Neural progenitor cell (in vitro differentiated cells): ENCODE measurements at regions not wholly inside any gene's neighbourhood (a gene's known extent, or its start where the extent isn't known, plus 50 kb on each side); places are given as distances from the start of the nearest gene placed in this dataset.

Experiments
- DNase-seq: peaks from one replicate; pipeline ENCODE4 v3.0.0-alpha.2; 2016; ENCODE audit warnings: low spot score
- H2AFZ ChIP-seq: fragments of 200-600 bp; sonication (generic); replicated peaks from 2 replicates; pipeline ENCODE4 v1.6.1; 2016; ENCODE audit warnings: antibody characterized with exemption
- H3F3A ChIP-seq: fragments of 200-600 bp; sonication (generic); 2 replicates; pipeline ENCODE4 v1.6.1; 2016; ENCODE audit warnings: antibody characterized with exemption, low read depth
- H3K27ac ChIP-seq: fragments of 200-600 bp; sonication (generic); 2 replicates; pipeline ENCODE4 v1.5.1; 2016; ENCODE audit warnings: mild to moderate bottlenecking
- H3K27me3 ChIP-seq: fragments of 200-600 bp; sonication (generic); 2 replicates; pipeline ENCODE4 v1.6.1; 2016; ENCODE audit warnings: mild to moderate bottlenecking, moderate library complexity
- H3K36me3 ChIP-seq: fragments of 200-600 bp; sonication (generic); 2 replicates; pipeline ENCODE4 v1.5.1; 2016
- H3K4me1 ChIP-seq: fragments of 200-600 bp; sonication (generic); 2 replicates; pipeline ENCODE4 v1.6.1; 2016; ENCODE audit warnings: mixed run types
- H3K4me2 ChIP-seq: fragments of 200-600 bp; sonication (generic); 2 replicates; pipeline ENCODE4 v1.6.1; 2016
- H3K4me3 ChIP-seq: fragments of 200-600 bp; sonication (generic); 2 replicates; pipeline ENCODE4 v1.5.1; 2016
- H3K79me2 ChIP-seq: fragments of 200-600 bp; sonication (generic); 2 replicates; pipeline ENCODE4 v1.6.1; 2016; ENCODE audit warnings: low read depth
- H3K9ac ChIP-seq: fragments of 200-600 bp; sonication (generic); 2 replicates; pipeline ENCODE4 v1.6.1; 2016
- H3K9me3 ChIP-seq: fragments of 200-600 bp; sonication (generic); 2 replicates; pipeline ENCODE4 v1.5.1; 2016; ENCODE audit warnings: low read depth
- H4K20me1 ChIP-seq: fragments of 200-600 bp; sonication (generic); 2 replicates; pipeline ENCODE4 v1.6.1; 2016; ENCODE audit warnings: low read depth
- H3K27ac Mint-ChIP-seq: 3 replicates; pipeline ENCODE4 v1.8.0; 2021; ENCODE audit warnings: mixed read lengths
- H3K27me3 Mint-ChIP-seq: 2 replicates; pipeline ENCODE4 v1.8.0; 2022; ENCODE audit warnings: low read depth, mild to moderate bottlenecking, inconsistent platforms, moderate library complexity, mixed read lengths; ENCODE audit not compliant: insufficient read depth
- H3K36me3 Mint-ChIP-seq: 3 replicates; pipeline ENCODE4 v1.8.0; 2021; ENCODE audit warnings: mixed read lengths
- H3K4me1 Mint-ChIP-seq: 3 replicates; pipeline ENCODE4 v1.8.0; 2021; ENCODE audit warnings: mixed read lengths
- H3K4me3 Mint-ChIP-seq: 3 replicates; pipeline ENCODE4 v1.8.0; 2021; ENCODE audit warnings: mild to moderate bottlenecking, moderate library complexity, mixed read lengths
- H3K9me3 Mint-ChIP-seq: 3 replicates; pipeline ENCODE4 v1.8.0; 2020; ENCODE audit warnings: mixed read lengths
- EZH2 ChIP-seq: fragments of 200-600 bp; sonication (generic); IDR thresholded peaks from 2 replicates; pipeline ENCODE4 v1.6.1; 2017; ENCODE audit warnings: antibody characterized with exemption, mild to moderate bottlenecking, moderate library complexity
- EZH2phosphoT487 ChIP-seq: fragments of 200-600 bp; sonication (generic); IDR thresholded peaks from 2 replicates; pipeline ENCODE4 v1.6.1; 2017; ENCODE audit warnings: antibody characterized with exemption
- TF ChIP-seq, protein P1 (sequence below): fragments of 200-600 bp; sonication (generic); IDR thresholded peaks from 2 replicates; pipeline ENCODE4 v1.5.1; 2017; ENCODE audit warnings: antibody characterized with exemption, mild to moderate bottlenecking

DNA sequence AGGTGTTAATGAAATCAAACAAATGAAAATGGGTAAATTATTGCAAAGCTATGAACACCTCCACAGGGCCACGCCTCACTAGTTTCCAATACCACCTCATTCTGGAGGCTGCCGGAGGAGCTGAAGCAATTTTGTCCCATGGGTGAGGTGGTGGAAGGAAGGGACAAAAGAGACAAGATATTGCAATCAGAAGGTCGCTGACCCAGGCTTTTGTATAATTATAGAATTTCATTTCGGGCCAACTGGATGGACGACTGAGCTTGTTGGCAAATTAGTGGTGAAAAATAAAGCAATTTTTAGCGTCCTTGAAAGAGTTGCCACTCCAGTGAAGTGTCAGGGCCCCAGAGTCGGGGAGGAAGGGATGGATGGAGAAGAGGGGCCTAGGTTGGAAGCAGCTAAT is 147.9 kb downstream of the CYLD start:
- Histone ChIP-seq H3K27ac (no peak overlapping the region), H3F3A (no peaks in the 10 kb centered on the region), H4K20me1 (no peaks in the 10 kb centered on the region), H3K36me3 (no peaks in the 10 kb centered on the region), H2AFZ (no peak overlapping the region), H3K9ac (no peak overlapping the region), H3K79me2 (no peaks in the 10 kb centered on the region), H3K4me3 (no peak overlapping the region), H3K4me2 (no peak overlapping the region), H3K27me3 (no peaks in the 10 kb centered on the region), H3K9me3 (no peaks in the 10 kb centered on the region), H3K4me1 (no peaks in the 10 kb centered on the region)
- Mint-ChIP-seq H3K4me1 (no peaks in the 10 kb centered on the region), H3K9me3 (peaks cover 4% of the 10 kb centered on the region), H3K36me3 (no peaks in the 10 kb centered on the region), H3K27ac (no peak overlapping the region), H3K4me3 (no peak overlapping the region), H3K27me3 (peaks cover 11% of the 10 kb centered on the region)
- DNase-seq = no peak
- TF ChIP-seq EZH2 (no peak), EZH2phosphoT487 (no peak)
- TF ChIP-seq, protein P1, sequence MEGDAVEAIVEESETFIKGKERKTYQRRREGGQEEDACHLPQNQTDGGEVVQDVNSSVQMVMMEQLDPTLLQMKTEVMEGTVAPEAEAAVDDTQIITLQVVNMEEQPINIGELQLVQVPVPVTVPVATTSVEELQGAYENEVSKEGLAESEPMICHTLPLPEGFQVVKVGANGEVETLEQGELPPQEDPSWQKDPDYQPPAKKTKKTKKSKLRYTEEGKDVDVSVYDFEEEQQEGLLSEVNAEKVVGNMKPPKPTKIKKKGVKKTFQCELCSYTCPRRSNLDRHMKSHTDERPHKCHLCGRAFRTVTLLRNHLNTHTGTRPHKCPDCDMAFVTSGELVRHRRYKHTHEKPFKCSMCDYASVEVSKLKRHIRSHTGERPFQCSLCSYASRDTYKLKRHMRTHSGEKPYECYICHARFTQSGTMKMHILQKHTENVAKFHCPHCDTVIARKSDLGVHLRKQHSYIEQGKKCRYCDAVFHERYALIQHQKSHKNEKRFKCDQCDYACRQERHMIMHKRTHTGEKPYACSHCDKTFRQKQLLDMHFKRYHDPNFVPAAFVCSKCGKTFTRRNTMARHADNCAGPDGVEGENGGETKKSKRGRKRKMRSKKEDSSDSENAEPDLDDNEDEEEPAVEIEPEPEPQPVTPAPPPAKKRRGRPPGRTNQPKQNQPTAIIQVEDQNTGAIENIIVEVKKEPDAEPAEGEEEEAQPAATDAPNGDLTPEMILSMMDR = no peak

DNA sequence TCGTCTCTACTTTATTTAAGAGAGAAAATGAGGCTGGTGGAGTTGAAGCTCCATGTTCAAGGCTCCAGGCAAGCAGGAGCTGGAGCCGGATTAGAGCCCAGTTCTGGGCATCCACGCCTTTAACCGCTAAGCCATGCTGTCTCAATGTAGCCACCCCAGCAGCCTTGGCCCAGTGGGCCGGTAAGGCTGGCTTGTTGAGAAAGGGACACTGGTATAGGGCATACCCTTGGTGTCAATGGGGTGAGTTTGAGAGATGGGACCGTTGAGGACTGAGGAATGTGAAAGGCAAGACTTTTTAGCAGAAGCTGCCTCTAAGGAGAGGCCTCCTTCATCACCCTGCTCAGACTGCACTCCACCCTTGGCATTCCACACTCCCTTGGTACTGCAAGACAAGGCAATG is 147.4 kb downstream of the CYLD start:
- peaks cover 4% of the 10 kb centered on the region for H3K9me3 Mint-ChIP-seq
- H2AFZ ChIP-seq = no peak overlapping the region
- H4K20me1 ChIP-seq = no peaks in the 10 kb centered on the region
- no peak overlapping the region for H3K4me3 Mint-ChIP-seq
- H3K27me3 Mint-ChIP-seq = peaks cover 11% of the 10 kb centered on the region
- H3K4me2 ChIP-seq = no peak overlapping the region
- no peaks in the 10 kb centered on the region for H3K4me1 ChIP-seq
- TF ChIP-seq, protein P1 = no peak
- TF ChIP-seq EZH2phosphoT487 (no peak), EZH2 (no peak)
- no peaks in the 10 kb centered on the region for H3K36me3 Mint-ChIP-seq
- H3K36me3 ChIP-seq = no peaks in the 10 kb centered on the region
- no peak overlapping the region for H3K4me3 ChIP-seq
- no peaks in the 10 kb centered on the region for H3K9me3 ChIP-seq
- no peak overlapping the region for H3K27ac ChIP-seq
- H3K27ac Mint-ChIP-seq = no peak overlapping the region
- H3K4me1 Mint-ChIP-seq = no peaks in the 10 kb centered on the region
- no peaks in the 10 kb centered on the region for H3F3A ChIP-seq
- H3K27me3 ChIP-seq = no peaks in the 10 kb centered on the region
- DNase-seq = no peak
- no peak overlapping the region for H3K9ac ChIP-seq
- H3K79me2 ChIP-seq = no peaks in the 10 kb centered on the region

DNA sequence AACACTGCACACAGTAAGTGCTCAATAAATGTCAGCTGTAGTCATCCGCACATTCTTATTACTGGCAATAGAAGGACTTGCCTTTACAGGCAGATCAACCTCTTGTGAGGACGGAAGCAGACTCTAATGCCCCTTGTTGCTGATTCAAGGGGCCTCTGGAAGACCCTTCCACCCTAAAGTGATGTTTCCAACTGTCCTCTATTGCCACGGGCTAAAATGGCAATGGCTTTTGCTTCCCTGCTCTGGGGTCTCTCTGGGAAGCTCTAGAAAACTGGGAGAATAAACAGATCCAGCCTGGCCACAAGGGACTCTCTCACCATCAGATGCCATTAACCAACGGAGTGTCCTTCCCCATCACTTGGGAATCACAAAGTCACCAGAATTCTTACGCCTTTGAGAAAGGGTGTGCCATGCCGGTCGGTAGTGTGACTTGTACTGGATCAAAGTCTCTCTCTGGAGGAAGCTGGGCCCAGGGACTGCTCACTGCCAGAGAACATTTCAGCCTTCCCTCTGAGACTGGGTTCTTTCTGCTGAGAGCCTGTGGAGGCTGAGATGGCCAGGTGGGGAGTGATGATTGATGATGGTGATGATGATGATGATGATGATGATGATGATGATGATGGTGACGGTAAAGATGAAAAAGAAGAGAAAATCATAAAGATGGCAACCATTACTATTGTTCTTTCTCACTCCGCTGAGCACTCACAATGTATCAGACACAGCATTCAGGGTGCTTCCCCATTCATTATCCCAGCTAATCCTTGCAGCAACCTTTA is 146.8 kb downstream of the CYLD start:
- Mint-ChIP-seq H3K27me3 (peaks cover 15% of the 10 kb centered on the region), H3K4me1 (no peaks in the 10 kb centered on the region), H3K9me3 (peaks cover 6% of the 10 kb centered on the region), H3K27ac (no peak overlapping the region), H3K36me3 (no peaks in the 10 kb centered on the region), H3K4me3 (no peak overlapping the region)
- TF ChIP-seq, protein P1 = no peak
- TF ChIP-seq EZH2 (no peak), EZH2phosphoT487 (no peak)
- Histone ChIP-seq H3K27ac (no peak overlapping the region), H3K9me3 (no peaks in the 10 kb centered on the region), H3K79me2 (no peaks in the 10 kb centered on the region), H3K4me1 (no peaks in the 10 kb centered on the region), H3K27me3 (no peaks in the 10 kb centered on the region), H2AFZ (no peak overlapping the region), H4K20me1 (no peaks in the 10 kb centered on the region), H3K4me2 (no peak overlapping the region), H3K4me3 (no peak overlapping the region), H3K9ac (no peak overlapping the region), H3F3A (no peaks in the 10 kb centered on the region), H3K36me3 (no peaks in the 10 kb centered on the region)
- no peak for DNase-seq
